SU-DHL-6 (cell line): ENCODE measurements at regions not wholly inside any gene's neighbourhood (a gene's known extent, or its start where the extent isn't known, plus 50 kb on each side); places are given as distances from the start of the nearest gene placed in this dataset.

ENCODE experiments used
- CTCF ChIP-seq: fragments of 200-600 bp; sonication (generic); IDR thresholded peaks from one replicate; pipeline ENCODE4 v1.5.1; 2017; ENCODE audit warnings: antibody characterized with exemption, mild to moderate bottlenecking, low read length, moderate library complexity; ENCODE audit not compliant: insufficient read depth, poor library complexity, severe bottlenecking
- EZH2phosphoT487 ChIP-seq: fragments of 200-600 bp; sonication (generic), shearing (Covaris generic); conservative IDR thresholded peaks from 2 replicates; pipeline ENCODE4 v1.6.1; 2018; ENCODE audit warnings: mild to moderate bottlenecking, antibody characterized with exemption, low read length, moderate library complexity, mixed read lengths

- TF ChIP-seq CTCF = no peak
- no peak for TF ChIP-seq EZH2phosphoT487
Measured at GRCh38 chr2:12320027-12320734, 396.6 kb upstream of the TRIB2 start.
